ENCODE measurements at regions not wholly inside any gene's neighbourhood (a gene's known extent, or its start where the extent isn't known, plus 50 kb on each side); places are given as distances from the start of the nearest gene placed in this dataset.

DNA sequence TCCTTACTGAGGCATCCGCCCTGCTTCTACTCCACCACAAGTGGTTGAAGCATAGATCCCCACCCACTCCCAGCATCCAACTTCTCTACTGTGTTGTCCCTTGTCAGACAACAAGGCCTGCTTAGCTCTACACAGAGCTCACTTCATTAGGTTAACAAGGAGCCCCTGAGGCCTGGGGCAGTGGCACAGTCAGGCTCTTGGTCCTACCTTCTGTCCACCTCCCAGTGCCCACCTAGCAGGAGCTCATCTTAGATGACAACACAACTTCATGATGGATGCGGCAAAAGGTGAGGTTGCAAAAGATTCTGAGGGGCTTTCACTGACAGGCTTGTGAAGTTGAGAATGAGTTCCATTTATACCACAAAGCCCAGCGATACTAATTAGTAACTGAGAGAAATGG, 432.0 kb upstream of the CDH5 start:
- no peak for DNase-seq (ENCODE audit: low read depth)
- TF ChIP-seq CTCF (IDR thresholded peaks at IDR 0.05; ENCODE audit: control insufficient read depth, extremely low read depth, insufficient read depth) = no peak
- H3K4me3 ChIP-seq (ENCODE audit: low read depth, low read length) = no peak overlapping the region

GRCh38 chr16:65933703-65934102, 432.8 kb upstream of the CDH5 start:
- no peak overlapping the region for H3K4me3 ChIP-seq (ENCODE audit: low read depth, low read length)
- no peak for DNase-seq (ENCODE audit: low read depth)
- no peak for TF ChIP-seq CTCF (IDR thresholded peaks at IDR 0.05; ENCODE audit: control insufficient read depth, extremely low read depth, insufficient read depth)

GRCh38 chr16:65932350-65933072, 434.0 kb upstream of the CDH5 start:
- TF ChIP-seq CTCF (IDR thresholded peaks at IDR 0.05; ENCODE audit: control insufficient read depth, extremely low read depth, insufficient read depth) = no peak
- no peak for DNase-seq (ENCODE audit: low read depth)

GRCh38 chr16:65922923-65923322, 443.6 kb upstream of the CDH5 start:
- TF ChIP-seq CTCF (IDR thresholded peaks at IDR 0.05; ENCODE audit: control insufficient read depth, extremely low read depth, insufficient read depth) = no peak
- no peak for DNase-seq (ENCODE audit: low read depth)
- no peak overlapping the region for H3K4me3 ChIP-seq (ENCODE audit: low read depth, low read length)

More at GRCh38 chr16:65932350-65933072, 434.0 kb upstream of the CDH5 start:
- H3K4me3 ChIP-seq (ENCODE audit: low read depth, low read length) = no peak overlapping the region

DNA sequence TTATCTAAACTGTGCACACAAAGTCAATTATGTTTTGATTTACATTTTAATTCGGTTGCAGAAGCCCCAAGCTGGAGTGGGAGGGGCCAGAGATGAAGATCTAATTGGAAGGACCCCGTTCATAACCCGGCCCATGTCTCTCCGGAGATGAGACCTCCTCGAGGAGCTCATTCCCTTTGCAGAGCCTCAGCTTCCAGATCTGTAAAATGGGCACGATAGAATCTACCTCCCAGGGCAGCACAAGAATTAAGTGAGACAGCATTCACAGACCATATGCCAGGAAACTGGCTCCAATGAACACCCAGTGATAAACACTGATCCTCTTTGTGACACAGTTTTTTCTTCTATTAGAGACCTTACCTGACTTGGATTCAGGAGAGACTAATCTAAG, 446.5 kb upstream of the CDH5 start:
- TF ChIP-seq CTCF (IDR thresholded peaks at IDR 0.05; ENCODE audit: control insufficient read depth, extremely low read depth, insufficient read depth) = no peak
- DNase-seq (ENCODE audit: low read depth) = no peak
- no peak overlapping the region for H3K4me3 ChIP-seq (ENCODE audit: low read depth, low read length)

DNA sequence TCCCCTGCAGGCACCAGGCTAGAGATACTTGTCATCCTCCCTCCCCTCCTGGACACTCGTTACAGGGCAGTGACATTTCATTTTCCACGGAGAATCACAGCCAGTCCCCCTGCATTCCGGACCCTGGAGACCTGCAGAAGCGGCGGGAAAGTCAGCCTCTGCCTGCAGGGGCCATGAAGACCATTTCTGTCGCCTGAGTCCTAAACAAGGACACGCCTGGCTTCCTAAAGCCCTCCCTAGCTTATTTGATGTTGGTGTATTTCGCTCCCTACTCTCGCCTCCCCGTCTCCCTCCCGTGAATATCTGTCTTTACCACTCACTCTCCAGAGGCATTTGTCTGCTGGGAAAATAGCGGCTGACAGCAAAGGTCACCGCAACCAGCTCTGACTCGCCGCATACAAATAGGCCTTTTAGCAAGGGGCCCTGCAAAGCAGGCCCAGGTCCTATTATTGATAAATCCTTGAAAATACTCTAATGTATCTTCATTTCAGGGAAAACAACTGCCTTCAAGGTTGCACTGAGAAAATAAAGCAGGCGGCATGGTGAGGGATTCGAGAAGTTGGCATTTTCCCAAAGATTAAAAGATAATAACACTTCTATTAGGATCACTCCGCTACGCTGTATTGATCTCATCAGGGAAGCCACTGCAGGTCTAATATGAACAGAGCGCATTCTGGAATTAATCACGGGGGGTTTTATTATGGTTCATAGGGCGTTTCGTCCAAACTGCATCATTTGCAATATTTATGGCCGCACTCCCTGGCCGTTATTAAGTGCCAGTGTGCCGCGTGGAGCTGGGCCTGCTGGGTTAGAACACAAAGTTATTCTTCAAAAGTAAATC, 447.1 kb upstream of the CDH5 start:
- TF ChIP-seq CTCF (IDR thresholded peaks at IDR 0.05; ENCODE audit: control insufficient read depth, extremely low read depth, insufficient read depth) = no peak

More for the DNA sequence above, 447.1 kb upstream of the CDH5 start:
- H3K4me3 ChIP-seq (ENCODE audit: low read depth, low read length) = no peak overlapping the region
- DNase-seq (ENCODE audit: low read depth) = no peak
